Stomach (tissue), 4 donors: ENCODE measurements at regions not wholly inside any gene's neighbourhood (a gene's known extent, or its start where the extent isn't known, plus 50 kb on each side); places are given as distances from the start of the nearest gene placed in this dataset.

Experiments
- POLR2A ChIP-seq, 4 donors: fragments of 450-650 bp; IDR thresholded peaks; one replicate each; pipeline ENCODE4 v1.6.1; 2016; ENCODE audit warnings: antibody characterized with exemption in 4 of 4, control low read depth in 2 of 4, mild to moderate bottlenecking in 1 of 4, moderate library complexity in 1 of 4
- TF ChIP-seq, protein P1 (sequence below), 7 experiments: fragments of 450-650 bp in 4 of 7; fragments of 200-600 bp in 3 of 7; sonication (generic) in 3 of 7; IDR thresholded peaks; one replicate each; pipeline ENCODE4 v1.5.1; 2016 to 2019; ENCODE audit warnings: antibody characterized with exemption in 7 of 7, control low read depth in 2 of 7, mild to moderate bottlenecking in 1 of 7

DNA sequence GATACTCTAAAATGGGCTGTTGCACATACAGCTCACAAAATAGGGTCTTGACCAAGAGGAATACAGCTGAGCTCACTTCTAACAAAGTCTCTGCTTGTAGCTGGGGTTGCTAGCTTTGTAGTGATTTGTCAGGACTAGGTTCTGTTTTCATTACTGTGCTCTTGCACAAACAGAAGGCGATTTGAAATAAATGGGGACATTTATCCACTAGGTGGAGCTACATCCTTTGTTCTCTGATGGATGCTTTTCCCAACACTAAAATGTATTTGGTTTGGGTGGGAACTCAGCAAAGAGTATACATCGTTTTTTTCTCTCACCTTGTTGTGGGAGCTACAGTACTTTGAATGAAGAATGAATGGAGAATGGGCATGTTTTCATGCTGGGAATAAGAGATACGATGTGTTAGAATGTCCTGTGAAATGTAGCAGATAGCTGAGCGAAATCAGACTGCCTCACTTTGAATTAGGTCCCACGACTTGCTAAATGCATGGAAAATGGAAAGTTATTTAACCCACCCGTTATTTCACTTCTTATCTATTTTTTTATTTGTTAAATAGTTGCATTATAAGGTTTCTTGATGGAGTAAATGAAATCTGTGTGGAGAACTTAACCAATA, 494.7 kb upstream of the MAP3K7 start:
- TF ChIP-seq, protein P1, sequence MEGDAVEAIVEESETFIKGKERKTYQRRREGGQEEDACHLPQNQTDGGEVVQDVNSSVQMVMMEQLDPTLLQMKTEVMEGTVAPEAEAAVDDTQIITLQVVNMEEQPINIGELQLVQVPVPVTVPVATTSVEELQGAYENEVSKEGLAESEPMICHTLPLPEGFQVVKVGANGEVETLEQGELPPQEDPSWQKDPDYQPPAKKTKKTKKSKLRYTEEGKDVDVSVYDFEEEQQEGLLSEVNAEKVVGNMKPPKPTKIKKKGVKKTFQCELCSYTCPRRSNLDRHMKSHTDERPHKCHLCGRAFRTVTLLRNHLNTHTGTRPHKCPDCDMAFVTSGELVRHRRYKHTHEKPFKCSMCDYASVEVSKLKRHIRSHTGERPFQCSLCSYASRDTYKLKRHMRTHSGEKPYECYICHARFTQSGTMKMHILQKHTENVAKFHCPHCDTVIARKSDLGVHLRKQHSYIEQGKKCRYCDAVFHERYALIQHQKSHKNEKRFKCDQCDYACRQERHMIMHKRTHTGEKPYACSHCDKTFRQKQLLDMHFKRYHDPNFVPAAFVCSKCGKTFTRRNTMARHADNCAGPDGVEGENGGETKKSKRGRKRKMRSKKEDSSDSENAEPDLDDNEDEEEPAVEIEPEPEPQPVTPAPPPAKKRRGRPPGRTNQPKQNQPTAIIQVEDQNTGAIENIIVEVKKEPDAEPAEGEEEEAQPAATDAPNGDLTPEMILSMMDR (IDR thresholded peaks at IDR 0.05), result peak in 4 of 7 experiments; percentile 35 to 51 (median 43)
- TF ChIP-seq POLR2A (IDR thresholded peaks at IDR 0.05), result no peak
